Endothelial cell of umbilical vein (primary cell): ENCODE measurements at regions not wholly inside any gene's neighbourhood (a gene's known extent, or its start where the extent isn't known, plus 50 kb on each side); places are given as distances from the start of the nearest gene placed in this dataset.

Experiments used
- BruUV-seq: library from RNA; stranded (reverse); fragments of 400-500 nt; replicated peaks from 2 replicates; lab custom pipeline; 2021; lab: Mats Ljungman, UMichigan
- CTCF ChIA-PET: fragments of 300-600, 350-600 bp; sonication (Branson Sonifier 250); formaldehyde crosslinking; loops from one replicate; lab custom pipeline; 2021; ENCODE audit warnings: antibody characterized with exemption, inconsistent platforms; lab: Charles Lee
- POLR2A ChIA-PET: fragments of 300-600, 350-600 bp; sonication (Branson Sonifier 250); formaldehyde crosslinking; loops from one replicate; lab custom pipeline; 2021; ENCODE audit warnings: antibody characterized with exemption, inconsistent platforms; lab: Charles Lee
- DNase-seq: peaks from one replicate; pipeline ENCODE4 v3.0.0-alpha.2; 2011; ENCODE audit warnings: low read depth, low spot score
- FAIRE-seq: peaks from 2 replicates; lab custom pipeline; 2011; peaks lifted over from hg19 to GRCh38; lab: Jason Lieb, UNC
- H2AFZ ChIP-seq: 2 replicates; pipeline ENCODE4 v1.6.0; 2012; ENCODE audit warnings: low read depth, low read length, control low read depth, inconsistent platforms
- H3K27ac ChIP-seq: 2 replicates; pipeline ENCODE4 v1.5.1; 2011; ENCODE audit warnings: low read depth, mild to moderate bottlenecking, control low read depth, low read length, moderate library complexity; ENCODE audit not compliant: insufficient read depth
- H3K27me3 ChIP-seq, 2 experiments: 2 replicates each; pipeline versions ENCODE4 v1.6.0 to v1.6.1; 2011; ENCODE audit warnings: low read length in 2 of 2, mixed read lengths in 1 of 2; ENCODE audit not compliant: control insufficient read depth in 2 of 2, insufficient read depth in 2 of 2
- H3K36me3 ChIP-seq, 2 experiments: 2 replicates in 1 of 2; 3 replicates in 1 of 2; pipeline ENCODE4 v1.5.1; 2011; ENCODE audit warnings: low read length in 2 of 2, mild to moderate bottlenecking in 1 of 2, moderate library complexity in 1 of 2; ENCODE audit not compliant: control insufficient read depth in 2 of 2, insufficient read depth in 2 of 2; ENCODE audit errors: extremely low read depth in 1 of 2
- H3K4me1 ChIP-seq: 3 replicates; pipeline ENCODE4 v1.5.1; 2011; ENCODE audit warnings: mild to moderate bottlenecking, low read length; ENCODE audit not compliant: control insufficient read depth, insufficient read depth; ENCODE audit errors: extremely low read depth
- H3K4me2 ChIP-seq: 2 replicates; pipeline ENCODE4 v1.6.1; 2011; ENCODE audit warnings: low read length, control low read depth, mixed read lengths; ENCODE audit not compliant: insufficient read depth
- H3K4me3 ChIP-seq, 3 experiments: fragments of 200-600 bp in 1 of 3; sonication (generic), shearing (Covaris generic) in 1 of 3; replicated peaks in 1 of 3; 2 replicates each; pipeline ENCODE4 v1.5.1; 2011 to 2016; ENCODE audit warnings: control low read depth in 3 of 3, low read length in 3 of 3, mild to moderate bottlenecking in 2 of 3, inconsistent platforms in 1 of 3, low read depth in 1 of 3, moderate library complexity in 1 of 3; ENCODE audit not compliant: insufficient read depth in 1 of 3
- H3K79me2 ChIP-seq: 2 replicates; pipeline ENCODE4 v1.6.0; 2012; ENCODE audit warnings: low read length, inconsistent platforms; ENCODE audit not compliant: control insufficient read depth, insufficient read depth
- H3K9ac ChIP-seq: replicated peaks from 2 replicates; pipeline ENCODE3; 2011; ENCODE audit warnings: low read length, control low read depth; ENCODE audit not compliant: insufficient read depth; ENCODE audit errors: extremely low read depth
- H3K9me1 ChIP-seq: replicated peaks from 3 replicates; pipeline ENCODE4 v1.6.0; 2011; ENCODE audit warnings: mild to moderate bottlenecking, low read length; ENCODE audit not compliant: control insufficient read depth, insufficient read depth; ENCODE audit errors: extremely low read depth
- H3K9me3 ChIP-seq: replicated peaks from 2 replicates; pipeline ENCODE4 v1.5.1; 2012; ENCODE audit warnings: low read length, inconsistent platforms; ENCODE audit not compliant: control insufficient read depth, insufficient read depth
- H4K20me1 ChIP-seq: replicated peaks from 2 replicates; pipeline ENCODE3; 2011; ENCODE audit warnings: mild to moderate bottlenecking, low read length; ENCODE audit not compliant: control insufficient read depth, insufficient read depth; ENCODE audit errors: extremely low read depth
- EZH2 ChIP-seq: IDR thresholded peaks from 2 replicates; pipeline ENCODE4 v1.6.1; 2012; ENCODE audit warnings: borderline replicate concordance, low read depth, mild to moderate bottlenecking, moderate library complexity, low read length, inconsistent platforms; ENCODE audit not compliant: severe bottlenecking
- FOS ChIP-seq: IDR thresholded peaks from 2 replicates; pipeline ENCODE4 v1.6.1; 2011; ENCODE audit warnings: mild to moderate bottlenecking, low read length, moderate library complexity, borderline replicate concordance; ENCODE audit not compliant: insufficient read depth
- GATA2 ChIP-seq: IDR thresholded peaks from 2 replicates; pipeline ENCODE4 v1.7.0; 2011; ENCODE audit warnings: low read depth, mild to moderate bottlenecking, moderate library complexity, mixed read lengths, low read length; ENCODE audit not compliant: insufficient read length, insufficient read depth
- JUN ChIP-seq: IDR thresholded peaks from 2 replicates; pipeline ENCODE4 v1.6.1; 2011; ENCODE audit warnings: borderline replicate concordance, low read depth; ENCODE audit not compliant: insufficient read length, insufficient read depth
- MYC ChIP-seq: IDR thresholded peaks from one replicate; pipeline ENCODE4 v1.6.1; 2011; ENCODE audit warnings: mild to moderate bottlenecking, low read depth, low read length
- POLR2A ChIP-seq: IDR thresholded peaks from 2 replicates; pipeline ENCODE4 v1.6.1; 2012; ENCODE audit warnings: low read depth, mild to moderate bottlenecking, control low read depth, low read length
- POLR2AphosphoS5 ChIP-seq: IDR thresholded peaks from 2 replicates; pipeline ENCODE4 v1.6.1; 2012; ENCODE audit warnings: low read depth, mild to moderate bottlenecking, control low read depth, low read length, moderate library complexity; ENCODE audit not compliant: insufficient read depth
- dilution Hi-C: fragments of 300-500 bp; cut with MboI; formaldehyde crosslinking; loops from one replicate; pipeline ENCODE4 v1.15.0; 2019; ENCODE audit warnings: low sequenced_read_pairs; ENCODE audit not compliant: extremely low pct_ligation_motif_present
- intact Hi-C: fragments of 100-400 bp; cut with micrococcal nuclease; formaldehyde crosslinking; loops from one replicate; pipeline ENCODE4 v1.10.0; 2022
- TF ChIP-seq, protein P1 (sequence below), 2 donors: IDR thresholded peaks; 1 replicate in 1 of 2; 2 replicates in 1 of 2; pipeline ENCODE4 v1.5.1; 2011; ENCODE audit warnings: low read length in 2 of 2, mild to moderate bottlenecking in 2 of 2, moderate library complexity in 2 of 2, control low read depth in 1 of 2, inconsistent platforms in 1 of 2, low read depth in 1 of 2; ENCODE audit not compliant: insufficient read depth in 1 of 2; ENCODE audit errors: extremely low read depth in 1 of 2
- TF ChIP-seq, protein P2 (sequence below): IDR thresholded peaks from 2 replicates; pipeline ENCODE4 v1.6.1; 2011; ENCODE audit not compliant: insufficient read depth, insufficient read length

DNA sequence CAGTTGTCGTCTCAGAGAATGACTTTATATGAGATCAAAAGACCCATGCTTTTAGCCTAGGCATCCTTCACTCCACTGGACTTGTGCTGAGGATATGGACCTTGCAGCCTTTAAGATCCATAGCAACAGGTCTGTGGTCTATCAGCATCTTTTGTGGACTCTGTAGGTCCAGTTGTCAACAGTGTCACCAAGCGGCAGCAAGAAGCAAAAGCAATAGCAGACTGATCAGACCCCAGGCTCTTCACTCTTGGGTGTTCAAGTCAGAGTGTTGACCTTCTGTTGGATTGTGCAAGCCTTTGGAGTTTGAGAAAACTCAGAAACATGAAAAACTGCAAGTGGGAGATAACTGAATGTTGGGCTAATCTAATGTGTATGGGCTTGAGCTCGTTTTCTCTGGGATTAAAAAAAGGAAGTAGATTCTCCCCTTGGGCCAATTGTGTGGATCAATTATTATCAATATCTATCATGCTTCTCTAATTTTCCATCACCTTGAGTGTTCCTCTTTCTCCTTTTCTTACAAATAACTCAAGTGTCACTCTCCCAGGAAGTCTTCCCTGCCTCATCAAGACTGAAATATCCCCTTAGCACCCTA lies 144.2 kb downstream of the LYPLAL1 start:
- Histone ChIP-seq H2AFZ (no peak overlapping the region), H3K9ac (no peak overlapping the region), H3K79me2 (no peaks in the 10 kb centered on the region), H3K4me2 (no peak overlapping the region), H3K27me3 (no peaks in the 10 kb centered on the region), H3K36me3 (no peaks in the 10 kb centered on the region), H3K27ac (no peak overlapping the region), H3K9me3 (no peaks in the 10 kb centered on the region), H3K4me3 (no peak overlapping the region), H3K9me1 (no peaks in the 10 kb centered on the region), H3K4me1 (peaks cover 7% of the 10 kb centered on the region), H4K20me1 (no peaks in the 10 kb centered on the region)
- intact Hi-C loops = loop anchor here (1.0 to 5.0 kb wide), 3 partner anchors 116 to 986 kb away; no protein-coding TSS in a partner anchor
- no TSS peak for BruUV-seq
- POLR2A ChIA-PET = no interaction called here
- TF ChIP-seq FOS = no peak
- TF ChIP-seq EZH2 = no peak
- TF ChIP-seq, protein P1, sequence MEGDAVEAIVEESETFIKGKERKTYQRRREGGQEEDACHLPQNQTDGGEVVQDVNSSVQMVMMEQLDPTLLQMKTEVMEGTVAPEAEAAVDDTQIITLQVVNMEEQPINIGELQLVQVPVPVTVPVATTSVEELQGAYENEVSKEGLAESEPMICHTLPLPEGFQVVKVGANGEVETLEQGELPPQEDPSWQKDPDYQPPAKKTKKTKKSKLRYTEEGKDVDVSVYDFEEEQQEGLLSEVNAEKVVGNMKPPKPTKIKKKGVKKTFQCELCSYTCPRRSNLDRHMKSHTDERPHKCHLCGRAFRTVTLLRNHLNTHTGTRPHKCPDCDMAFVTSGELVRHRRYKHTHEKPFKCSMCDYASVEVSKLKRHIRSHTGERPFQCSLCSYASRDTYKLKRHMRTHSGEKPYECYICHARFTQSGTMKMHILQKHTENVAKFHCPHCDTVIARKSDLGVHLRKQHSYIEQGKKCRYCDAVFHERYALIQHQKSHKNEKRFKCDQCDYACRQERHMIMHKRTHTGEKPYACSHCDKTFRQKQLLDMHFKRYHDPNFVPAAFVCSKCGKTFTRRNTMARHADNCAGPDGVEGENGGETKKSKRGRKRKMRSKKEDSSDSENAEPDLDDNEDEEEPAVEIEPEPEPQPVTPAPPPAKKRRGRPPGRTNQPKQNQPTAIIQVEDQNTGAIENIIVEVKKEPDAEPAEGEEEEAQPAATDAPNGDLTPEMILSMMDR (IDR thresholded peaks at IDR 0.05; ENCODE audit: extremely low read depth in 1 of 2, insufficient read depth in 1 of 2, low read depth in 1 of 2, low read length in 2 of 2) = peak in 1 of 2 donors; percentile 18
- peak; percentile 43 for FAIRE-seq
- DNase-seq = peak; percentile 44
- CTCF ChIA-PET = no interaction called here
- dilution Hi-C loops = no loop called here

DNA sequence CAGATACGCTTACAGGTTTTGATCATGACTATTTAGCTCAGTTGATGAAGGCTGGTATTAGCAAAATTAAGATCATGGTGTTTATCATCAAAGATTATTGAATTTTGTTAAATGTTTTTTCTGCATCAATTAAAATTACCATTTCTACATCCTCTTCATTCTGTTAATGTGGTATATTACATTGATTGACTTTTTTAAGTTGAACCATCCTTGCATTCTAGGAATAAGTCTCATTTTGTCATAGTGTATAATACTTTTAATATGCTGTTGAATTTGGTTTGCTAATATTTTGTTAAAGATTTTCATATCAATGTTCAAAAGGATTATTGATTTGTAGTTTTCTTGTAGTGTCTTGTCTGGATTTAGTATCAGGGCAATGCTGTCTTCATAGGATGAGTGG lies 142.4 kb downstream of the LYPLAL1 start:
- Histone ChIP-seq H3K4me1 (peaks cover 15% of the 10 kb centered on the region), H3K9me1 (no peaks in the 10 kb centered on the region), H3K4me3 (no peak overlapping the region), H3K4me2 (no peak overlapping the region), H4K20me1 (no peaks in the 10 kb centered on the region), H3K36me3 (no peaks in the 10 kb centered on the region), H3K9ac (no peak overlapping the region), H3K27me3 (no peaks in the 10 kb centered on the region), H3K79me2 (no peaks in the 10 kb centered on the region), H2AFZ (no peak overlapping the region), H3K9me3 (no peaks in the 10 kb centered on the region), H3K27ac (no peak overlapping the region)
- dilution Hi-C loops (no loop called here), intact Hi-C loops (loop anchor here (5.0 kb wide), 2 partner anchors 114 to 984 kb away; no protein-coding TSS in a partner anchor)
- TF ChIP-seq JUN (no peak), POLR2A (no peak), GATA2 (no peak), MYC (no peak), POLR2AphosphoS5 (no peak), FOS (no peak), EZH2 (no peak)
- TF ChIP-seq, protein P1 (IDR thresholded peaks at IDR 0.05; ENCODE audit: extremely low read depth in 1 of 2, insufficient read depth in 1 of 2, low read depth in 1 of 2, low read length in 2 of 2) = no peak
- TF ChIP-seq, protein P2, sequence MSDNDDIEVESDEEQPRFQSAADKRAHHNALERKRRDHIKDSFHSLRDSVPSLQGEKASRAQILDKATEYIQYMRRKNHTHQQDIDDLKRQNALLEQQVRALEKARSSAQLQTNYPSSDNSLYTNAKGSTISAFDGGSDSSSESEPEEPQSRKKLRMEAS = no peak
- CTCF ChIA-PET = interaction anchor here (1.1 kb wide), 1 partner anchor 70 kb away, joined by 4 read pairs; no protein-coding TSS in a partner anchor
- POLR2A ChIA-PET = no interaction called here
- DNase-seq (no peak), FAIRE-seq (no peak)
- BruUV-seq = no TSS peak
